HL-60 (cell line): ENCODE measurements at regions not wholly inside any gene's neighbourhood (a gene's known extent, or its start where the extent isn't known, plus 50 kb on each side); places are given as distances from the start of the nearest gene placed in this dataset.

Experiments used
- GABPA ChIP-seq: IDR thresholded peaks from 2 replicates; pipeline ENCODE4 v1.6.1; 2012; ENCODE audit warnings: low read depth
- POLR2AphosphoS5 ChIP-seq: IDR thresholded peaks from 2 replicates; pipeline ENCODE4 v1.6.1; 2012; ENCODE audit warnings: low read depth
- TF ChIP-seq, protein P1 (sequence below): IDR thresholded peaks from one replicate; pipeline ENCODE4 v1.5.1; 2011; ENCODE audit warnings: low read length, control low read depth, inconsistent platforms; ENCODE audit not compliant: insufficient read depth

DNA sequence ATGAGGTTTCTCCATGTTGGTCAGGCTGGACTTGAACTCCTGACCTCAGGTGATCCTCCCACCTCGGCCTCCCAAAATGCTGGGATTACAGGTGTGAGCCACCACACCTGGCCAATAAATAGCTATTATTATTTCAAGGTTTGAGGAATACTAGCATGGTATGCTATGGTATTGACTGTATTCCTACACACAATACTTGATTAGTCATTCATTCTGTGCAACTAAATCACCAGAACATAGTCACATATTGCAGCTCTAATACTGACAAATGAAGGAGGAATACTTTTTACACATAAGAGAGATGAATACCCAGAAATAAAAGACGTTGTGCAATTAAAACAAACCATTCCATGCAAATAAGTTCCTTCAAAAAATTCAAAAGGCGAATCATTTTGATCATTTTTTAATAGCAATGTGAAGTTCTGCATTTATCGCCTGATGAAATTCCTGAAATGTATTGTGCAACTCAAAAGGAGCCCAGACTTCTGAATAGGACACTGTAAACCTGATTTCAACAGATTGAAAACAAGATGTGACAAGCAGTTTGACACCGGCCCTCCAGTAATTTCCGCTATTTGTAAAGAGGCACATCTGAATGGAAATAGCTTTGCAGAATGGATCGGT lies 687.4 kb upstream of the SEMA6A start:
- TF ChIP-seq GABPA, result no peak
- TF ChIP-seq POLR2AphosphoS5, result no peak
- TF ChIP-seq, protein P1, sequence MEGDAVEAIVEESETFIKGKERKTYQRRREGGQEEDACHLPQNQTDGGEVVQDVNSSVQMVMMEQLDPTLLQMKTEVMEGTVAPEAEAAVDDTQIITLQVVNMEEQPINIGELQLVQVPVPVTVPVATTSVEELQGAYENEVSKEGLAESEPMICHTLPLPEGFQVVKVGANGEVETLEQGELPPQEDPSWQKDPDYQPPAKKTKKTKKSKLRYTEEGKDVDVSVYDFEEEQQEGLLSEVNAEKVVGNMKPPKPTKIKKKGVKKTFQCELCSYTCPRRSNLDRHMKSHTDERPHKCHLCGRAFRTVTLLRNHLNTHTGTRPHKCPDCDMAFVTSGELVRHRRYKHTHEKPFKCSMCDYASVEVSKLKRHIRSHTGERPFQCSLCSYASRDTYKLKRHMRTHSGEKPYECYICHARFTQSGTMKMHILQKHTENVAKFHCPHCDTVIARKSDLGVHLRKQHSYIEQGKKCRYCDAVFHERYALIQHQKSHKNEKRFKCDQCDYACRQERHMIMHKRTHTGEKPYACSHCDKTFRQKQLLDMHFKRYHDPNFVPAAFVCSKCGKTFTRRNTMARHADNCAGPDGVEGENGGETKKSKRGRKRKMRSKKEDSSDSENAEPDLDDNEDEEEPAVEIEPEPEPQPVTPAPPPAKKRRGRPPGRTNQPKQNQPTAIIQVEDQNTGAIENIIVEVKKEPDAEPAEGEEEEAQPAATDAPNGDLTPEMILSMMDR, result no peak
